GM19324 (cell line): ENCODE measurements at regions not wholly inside any gene's neighbourhood (a gene's known extent, or its start where the extent isn't known, plus 50 kb on each side); places are given as distances from the start of the nearest gene placed in this dataset.
"Not testable (repeated sequence)": the region's sequence is repeated elsewhere in the genome, so short reads cannot be mapped to it uniquely, and the experiment has no call there.

ENCODE experiments used
- ATAC-seq: cut with Tn5 transposase; IDR thresholded peaks from one replicate; pipeline ENCODE4 v1.9.1; 2021; ENCODE audit warnings: mild to moderate bottlenecking, moderate library complexity; ENCODE audit not compliant: unreplicated experiment, low FRiP score

DNA sequence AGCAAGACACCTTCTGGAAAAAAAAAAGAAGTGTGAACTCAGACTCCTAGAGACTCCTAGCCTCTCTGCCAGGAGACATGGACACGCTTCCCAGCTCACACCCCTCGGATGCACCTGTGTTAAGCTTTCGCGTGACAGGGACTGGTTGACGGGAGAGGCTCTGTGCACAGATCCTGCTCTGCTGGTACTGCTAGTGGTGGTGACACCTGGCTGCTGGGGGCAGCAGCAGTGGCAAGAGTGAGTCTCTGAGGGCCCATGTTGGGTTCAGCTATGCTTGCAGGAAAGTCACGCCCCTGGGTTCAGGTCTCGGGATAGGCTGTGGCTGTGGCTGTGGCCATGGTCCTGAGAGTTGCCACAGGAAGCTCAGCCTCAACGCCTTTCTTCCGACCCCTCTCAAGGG is 81.1 kb downstream of the XRCC2 start:
- ATAC-seq = no peak

DNA sequence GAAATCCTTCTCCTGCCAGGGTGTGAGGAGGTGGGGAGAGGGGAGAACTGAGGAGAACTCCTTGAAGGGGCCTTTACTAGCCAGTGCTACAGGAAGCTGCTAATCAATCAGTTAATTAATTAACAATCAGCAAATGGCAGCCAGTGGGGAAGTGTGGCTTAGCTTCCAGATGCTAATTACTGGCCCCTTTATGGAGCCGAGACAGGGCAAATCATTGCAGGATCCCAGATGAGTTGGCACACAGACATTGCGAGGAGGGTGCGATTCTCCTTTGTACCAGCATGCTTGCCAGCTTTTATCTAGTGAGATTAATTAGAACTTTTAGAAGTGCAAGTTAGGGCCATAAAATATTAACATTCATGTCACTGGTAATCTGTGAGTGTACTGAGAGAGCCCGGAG is 84.0 kb downstream of the XRCC2 start:
- ATAC-seq = no peak

DNA sequence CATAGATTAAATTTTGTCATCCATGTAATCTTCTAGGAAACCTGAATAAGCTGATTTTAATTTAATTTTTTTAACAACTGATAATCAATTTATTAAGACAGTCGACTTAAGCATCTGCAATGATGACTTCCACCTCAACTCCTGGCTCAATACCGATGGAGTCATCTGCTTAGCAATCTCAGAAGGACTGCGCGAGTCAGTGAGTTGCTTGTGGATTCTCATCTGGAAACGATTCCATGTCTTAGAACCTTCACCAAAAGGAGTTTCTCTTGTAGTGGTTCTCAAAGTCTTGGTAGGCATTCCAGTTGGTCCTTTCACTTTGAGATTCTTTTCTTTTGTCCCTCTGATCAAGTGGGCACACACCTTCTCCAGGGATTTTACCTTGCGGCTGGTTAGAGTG is 85.5 kb downstream of the XRCC2 start:
- ATAC-seq = no peak

DNA sequence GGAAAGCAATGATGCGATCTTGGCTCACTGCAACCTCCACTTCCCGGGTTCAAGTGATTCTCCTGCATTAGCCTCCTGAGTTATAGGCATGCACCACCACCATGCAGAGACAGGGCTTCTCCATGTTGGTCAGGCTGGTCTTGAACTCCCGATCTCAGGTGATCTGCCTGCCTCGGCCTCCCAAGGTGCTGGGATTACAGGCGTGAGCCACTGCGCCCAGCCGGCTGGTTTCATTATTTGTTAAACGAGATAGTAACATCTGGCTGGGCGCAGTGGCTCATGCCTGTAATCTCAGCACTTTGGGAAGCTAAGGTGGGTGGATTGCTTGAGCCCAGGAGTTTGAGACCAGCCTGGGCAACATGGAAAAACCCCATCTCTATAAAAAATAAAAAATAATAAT is 86.1 kb downstream of the XRCC2 start:
- not testable (repeated sequence) for ATAC-seq

DNA sequence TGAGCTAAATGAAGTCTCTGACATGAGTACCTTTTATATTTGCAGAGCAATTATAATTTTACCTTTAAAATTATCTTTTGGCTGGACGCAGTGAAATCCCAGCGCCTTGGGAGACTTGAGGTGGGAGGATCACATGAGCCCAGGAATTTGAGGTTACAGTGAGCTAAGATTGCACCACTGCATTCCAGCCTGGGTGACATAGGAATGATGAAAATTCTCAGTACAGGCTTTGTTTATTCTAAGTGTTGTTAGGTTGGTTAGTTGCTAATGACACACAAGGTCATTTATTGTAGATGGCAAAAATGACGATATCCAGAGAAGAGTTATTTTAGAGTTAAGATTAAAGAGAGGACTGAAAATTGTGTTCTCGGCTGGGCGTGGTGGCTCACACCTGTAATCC is 87.6 kb downstream of the XRCC2 start:
- ATAC-seq = no peak

DNA sequence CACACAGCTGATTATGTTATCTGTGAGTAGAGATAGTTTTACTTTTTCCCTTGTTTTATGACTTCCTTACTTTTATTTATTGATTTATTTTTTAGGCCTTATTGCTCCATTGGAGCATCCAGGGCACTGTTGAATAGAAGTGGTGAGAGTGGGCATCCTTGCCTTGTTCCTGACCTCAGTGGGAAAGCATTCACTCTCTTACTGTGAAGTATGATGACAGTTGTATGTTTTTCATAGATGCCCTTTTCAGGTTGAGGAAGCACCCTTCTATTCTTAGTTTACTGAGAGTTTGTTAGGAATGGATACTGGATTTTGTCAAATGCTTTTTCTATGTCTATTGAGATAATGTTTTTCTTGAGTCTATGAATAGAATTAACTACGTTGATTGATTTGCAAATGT is 88.6 kb downstream of the XRCC2 start:
- ATAC-seq = no peak

DNA sequence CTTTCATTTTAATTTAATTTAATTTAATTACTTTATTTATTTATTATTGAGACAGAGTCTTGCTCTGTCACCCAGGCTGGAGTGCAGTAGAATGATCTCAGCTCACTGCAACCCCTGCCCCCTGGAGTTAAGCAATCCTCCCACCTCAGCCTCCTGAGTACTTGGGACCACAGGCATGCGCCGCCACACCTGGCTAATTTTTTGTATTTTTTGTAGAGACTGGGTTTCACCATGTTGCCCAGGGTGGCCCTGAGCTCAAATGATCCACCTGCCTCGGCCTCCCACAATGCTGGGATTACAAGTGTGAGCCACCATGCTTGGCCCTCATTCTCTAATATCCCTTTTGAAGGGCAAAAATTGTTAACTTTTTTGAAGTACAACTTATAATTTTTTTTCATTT is 92.9 kb downstream of the XRCC2 start:
- no peak for ATAC-seq

DNA sequence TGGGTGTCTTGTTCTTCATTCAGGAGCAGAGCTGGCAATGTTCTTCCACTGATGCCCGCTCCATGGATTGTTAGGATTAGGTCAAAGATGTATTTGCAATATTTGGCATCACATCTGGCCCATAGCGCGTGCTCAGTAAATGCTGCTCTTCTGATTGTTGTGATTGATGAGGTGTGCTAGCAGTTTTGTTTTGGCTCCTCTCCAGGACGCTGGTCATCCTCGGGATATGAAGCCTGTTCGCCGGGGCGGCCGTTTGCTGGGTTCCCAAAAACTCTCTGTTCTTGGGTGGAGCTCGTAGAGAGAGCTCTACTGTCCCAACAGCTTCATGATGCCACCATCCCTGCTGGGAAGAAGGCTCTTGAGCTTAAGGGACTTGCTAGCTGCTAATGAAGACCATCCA is 96.9 kb downstream of the XRCC2 start:
- no peak for ATAC-seq

DNA sequence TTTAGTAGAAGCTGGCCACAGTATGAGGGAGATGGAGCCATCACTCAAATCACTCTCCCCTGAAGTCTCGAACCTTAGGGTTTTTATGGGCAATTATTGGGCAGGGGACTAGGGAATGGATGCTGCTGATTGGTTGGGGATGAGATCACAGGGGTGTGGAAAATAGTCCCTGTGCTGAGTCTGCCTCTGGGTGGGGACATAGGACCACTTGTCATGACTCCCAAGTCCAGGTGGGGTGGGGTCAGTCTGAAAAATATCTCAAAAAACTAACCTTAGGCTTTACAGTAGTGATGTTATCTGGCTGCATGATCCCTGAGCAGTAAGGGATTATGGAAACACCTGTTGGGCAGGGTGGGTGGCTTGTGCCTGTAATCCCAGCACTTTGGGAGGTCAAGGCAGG is 98.6 kb downstream of the XRCC2 start:
- no peak for ATAC-seq

DNA sequence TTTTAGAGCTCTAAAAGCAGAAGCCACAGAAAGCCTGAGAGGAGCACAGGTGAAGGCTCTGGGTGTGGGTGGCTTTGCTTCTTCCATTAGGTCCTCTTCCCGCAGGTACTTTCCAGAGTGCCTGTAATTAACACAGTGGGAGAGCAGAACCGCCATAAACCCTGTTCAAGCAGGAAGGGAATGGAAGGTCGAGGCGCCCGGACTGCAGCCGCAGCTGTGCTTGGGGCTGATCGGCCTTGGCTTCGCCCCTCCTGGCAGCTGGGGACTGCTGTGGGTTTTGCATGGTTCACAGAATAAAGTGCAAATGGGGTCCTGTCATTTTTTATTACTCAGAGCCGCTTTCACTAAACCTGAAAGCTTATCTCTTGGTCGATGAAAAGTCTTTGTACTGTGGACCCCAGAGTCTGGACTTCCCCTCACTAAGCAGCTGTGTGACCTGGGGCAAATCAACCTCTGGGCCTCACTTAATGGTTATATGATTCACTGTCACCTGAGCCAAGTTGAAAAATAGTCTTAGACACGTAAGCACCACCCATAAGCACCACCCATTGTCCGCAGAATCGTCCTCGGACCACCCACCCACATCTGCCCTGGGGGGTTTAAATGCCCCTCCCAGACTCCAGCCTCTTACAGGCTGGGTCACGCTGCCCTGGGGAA is 100.9 kb downstream of the XRCC2 start:
- ATAC-seq = peak; percentile 60

DNA sequence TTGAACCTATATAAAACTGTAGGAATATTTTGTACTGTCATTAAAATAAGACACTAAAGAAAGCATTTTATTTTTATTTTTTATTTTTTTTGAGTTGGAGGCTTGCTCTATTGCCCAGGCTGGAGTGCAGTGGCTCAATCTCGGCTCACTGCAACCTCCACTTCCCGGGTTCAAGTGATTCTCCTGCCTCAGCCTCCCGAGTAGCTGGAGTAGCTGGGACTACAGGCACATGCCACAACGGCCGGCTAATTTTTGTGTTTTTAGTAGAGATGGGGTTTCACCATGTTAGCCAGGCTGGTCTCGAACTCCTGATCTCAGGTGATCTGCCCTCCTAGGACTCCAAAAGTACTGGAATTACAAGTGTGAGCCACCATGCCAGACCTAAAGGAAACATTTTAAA is 102.8 kb downstream of the XRCC2 start:
- ATAC-seq = not testable (repeated sequence)

DNA sequence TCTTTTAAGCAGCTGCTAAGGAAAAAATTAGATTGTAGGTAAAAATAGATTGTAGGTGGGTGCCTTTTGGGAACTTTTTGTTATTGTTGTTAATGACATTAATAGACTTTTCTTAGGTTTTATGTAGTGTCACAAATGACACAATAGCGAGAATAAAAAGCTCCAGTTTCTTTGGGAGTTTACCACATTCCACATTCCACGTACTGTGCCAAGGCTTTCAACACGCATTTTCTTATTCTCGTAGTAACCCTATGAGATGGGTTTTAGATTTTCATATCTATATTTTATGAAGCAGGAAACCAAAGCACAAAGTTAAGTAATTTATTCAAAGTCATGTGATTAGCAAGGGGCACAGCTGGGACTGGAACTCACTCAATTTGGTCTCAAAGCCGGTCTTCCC is 103.8 kb downstream of the XRCC2 start:
- ATAC-seq = no peak

DNA sequence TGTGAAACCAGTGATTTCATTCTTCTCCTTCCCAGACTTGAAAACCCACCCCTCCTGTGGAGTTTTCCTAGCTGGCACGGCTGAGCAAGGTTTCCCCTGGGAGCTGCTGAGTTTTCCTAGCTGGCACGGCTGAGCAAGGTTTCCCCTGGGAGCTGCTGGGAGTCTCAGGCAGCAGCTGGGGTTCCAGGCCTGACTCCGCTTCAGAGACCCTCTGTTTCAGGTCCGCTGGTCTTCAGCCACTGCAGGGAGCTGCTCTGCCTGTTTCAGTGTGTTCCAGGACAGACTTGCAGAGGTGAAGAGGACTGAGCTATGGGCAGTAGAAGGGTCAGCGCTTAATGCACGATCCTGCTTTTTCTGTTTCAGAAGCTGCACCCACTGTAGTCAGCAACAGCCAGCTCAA is 104.9 kb downstream of the XRCC2 start:
- no peak for ATAC-seq

DNA sequence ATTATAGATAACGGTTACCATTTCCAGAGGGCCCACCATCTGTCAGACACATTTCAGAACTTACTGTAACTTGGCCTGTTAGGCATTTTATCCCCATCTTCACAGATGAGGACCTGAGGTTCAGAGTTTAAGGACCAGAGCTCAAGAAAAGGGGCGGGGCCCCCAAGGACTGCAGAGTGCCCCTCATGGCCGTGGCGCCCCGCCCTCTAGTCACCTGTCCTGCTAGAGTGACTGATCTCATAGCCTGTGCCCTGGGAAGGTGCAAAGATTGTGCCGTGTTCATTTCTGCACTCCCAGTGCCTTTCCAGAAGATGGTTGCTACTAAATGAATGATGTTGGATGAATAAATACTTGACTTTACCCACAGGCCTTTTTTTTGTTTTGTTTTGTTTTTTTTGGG is 107.0 kb downstream of the XRCC2 start:
- ATAC-seq = no peak

DNA sequence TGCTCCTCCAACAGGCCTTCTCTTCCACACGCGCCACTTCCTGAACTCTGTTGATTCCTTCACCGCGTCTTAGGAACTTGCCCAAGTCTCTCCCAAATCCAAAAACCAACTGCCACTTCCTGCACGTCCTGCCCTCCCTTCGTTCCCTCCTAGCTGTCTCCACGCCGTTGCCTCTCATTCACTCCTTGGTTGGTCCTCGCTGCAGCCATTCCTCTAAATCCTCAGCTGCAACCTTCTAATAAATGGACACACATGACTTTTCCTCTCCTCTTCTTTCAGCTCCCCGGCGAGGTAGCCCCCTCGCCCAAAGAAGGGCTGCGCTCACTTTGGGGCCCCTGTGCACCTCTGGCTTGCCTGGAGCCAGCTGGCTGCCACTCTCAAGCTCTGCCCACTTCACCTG is 110.2 kb downstream of the XRCC2 start:
- no peak for ATAC-seq

DNA sequence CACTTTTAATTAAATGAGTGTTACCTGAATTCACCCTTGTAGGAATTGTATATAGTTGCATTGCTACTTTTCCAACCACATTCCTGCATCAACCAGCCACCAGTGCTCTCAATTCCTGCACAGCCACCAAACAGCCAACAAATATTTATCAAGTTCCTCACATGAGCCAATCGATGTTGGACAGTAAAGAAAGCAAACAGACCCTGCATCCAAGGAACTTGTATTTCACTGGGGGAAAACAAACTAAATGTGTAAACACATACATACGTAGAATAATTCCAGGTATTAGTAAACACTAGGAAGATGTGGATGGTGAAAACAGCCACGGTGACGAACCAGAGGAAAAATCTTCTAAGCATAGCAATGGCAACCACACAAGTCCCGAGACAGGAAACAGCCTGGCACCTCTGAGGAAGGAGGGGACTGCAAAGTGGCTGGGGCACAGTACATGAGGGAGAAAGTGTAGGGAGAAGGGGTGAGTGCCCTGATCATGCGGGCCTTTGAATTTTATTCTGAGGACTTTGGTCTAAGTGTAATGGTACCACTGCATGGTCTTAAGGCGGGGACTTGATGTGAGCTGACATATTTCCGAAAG is 111.2 kb downstream of the XRCC2 start:
- no peak for ATAC-seq

DNA sequence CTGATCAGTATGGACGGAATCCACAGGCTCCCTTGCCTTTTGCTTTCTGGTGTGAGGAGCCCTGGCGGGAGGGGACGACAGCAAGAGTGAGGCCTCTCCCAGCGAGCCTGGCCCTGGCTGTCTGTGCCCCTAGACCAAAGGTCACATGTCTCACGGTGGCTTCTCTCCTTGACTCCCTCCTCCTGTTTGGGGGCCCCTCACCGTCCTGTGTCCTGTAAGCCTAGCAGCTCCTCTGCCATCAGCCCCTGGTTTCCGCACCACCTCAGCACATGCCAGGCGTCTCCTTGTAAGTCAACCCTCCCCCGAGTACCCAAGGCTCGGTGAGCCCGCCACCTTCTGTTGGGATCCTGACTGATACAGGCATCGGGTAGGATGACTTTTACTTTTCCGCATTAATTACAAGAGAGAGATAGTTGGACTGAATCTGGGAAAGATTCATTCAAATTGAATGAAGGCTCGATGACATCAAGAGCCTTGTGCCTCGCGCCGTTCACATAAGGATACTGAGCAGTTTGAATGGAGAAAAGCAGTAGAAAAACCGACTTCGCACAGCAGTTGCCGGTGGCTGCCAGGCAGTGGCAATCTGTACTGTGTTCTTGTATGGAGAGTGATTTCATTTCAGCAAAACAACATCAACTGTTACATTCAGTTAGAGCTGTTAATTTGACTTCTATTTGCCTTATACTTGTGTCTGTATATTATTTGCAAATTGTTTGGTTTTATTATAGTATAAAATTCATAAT is 119.8 kb downstream of the XRCC2 start:
- no peak for ATAC-seq

DNA sequence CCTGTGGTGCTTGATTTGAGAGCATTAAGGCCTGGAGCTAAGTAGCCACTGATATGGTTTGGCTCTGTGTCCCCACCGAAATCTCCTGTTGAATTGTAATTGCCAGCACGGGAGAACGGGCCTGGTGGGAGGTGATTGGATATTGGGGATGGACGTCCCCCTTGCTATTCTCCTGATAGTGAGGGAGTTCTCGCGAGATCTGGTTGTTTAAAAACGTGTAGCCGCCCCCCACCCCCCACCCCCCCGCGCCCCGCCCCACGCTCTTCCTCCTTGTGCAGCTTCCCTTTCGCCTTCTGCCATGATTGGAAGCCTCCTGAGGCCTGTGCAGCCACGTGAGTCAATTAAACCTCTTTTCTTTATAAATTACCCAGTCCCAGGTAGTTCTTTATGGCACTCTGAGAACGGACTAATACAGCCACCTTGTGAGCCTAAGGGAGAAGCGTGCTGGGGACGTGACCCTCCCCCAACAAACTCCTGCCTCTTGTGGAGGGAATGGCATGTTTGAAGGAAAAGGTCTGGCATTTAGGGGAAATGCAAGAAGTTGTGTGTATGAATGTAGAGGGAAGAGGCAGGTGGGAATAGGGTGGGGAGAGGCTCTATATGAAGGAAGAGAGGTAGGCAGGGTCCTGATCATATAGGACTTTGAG is 118.0 kb upstream of the KMT2C start:
- ATAC-seq = no peak

DNA sequence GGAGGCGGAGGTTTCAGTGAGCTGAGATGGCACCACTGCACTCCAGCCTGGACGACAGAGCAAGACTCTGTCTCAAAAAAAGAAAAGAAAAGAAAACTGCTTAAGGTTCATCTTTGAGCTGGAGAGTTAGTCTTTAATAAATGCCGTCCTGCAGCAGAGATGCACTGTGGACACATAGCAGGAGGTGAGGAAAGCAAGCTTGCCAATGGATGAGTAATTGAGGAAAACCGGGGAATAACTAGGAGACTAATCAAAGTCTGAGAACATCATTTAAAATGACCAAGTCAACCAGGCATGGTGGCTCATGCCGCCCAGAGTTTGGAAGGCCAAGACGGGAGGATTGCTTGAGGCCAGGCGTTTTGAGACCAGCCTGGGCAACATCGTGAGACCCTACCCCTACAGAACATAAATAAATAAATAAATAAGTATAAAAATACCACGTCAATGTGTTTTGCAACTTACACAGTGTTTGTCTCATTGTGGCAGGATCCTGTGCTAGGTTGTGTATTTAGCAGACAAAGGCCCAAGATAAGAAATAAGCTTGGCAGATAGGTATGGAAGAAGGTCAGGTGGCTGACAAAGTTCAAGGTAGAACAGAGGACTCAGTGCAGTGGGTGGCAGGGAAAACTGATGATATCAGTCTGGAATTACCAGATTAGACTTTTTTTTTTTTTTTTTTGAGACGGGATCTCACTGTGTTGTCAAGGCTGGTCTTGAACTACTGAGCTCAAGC is 115.7 kb upstream of the KMT2C start:
- ATAC-seq = no peak

DNA sequence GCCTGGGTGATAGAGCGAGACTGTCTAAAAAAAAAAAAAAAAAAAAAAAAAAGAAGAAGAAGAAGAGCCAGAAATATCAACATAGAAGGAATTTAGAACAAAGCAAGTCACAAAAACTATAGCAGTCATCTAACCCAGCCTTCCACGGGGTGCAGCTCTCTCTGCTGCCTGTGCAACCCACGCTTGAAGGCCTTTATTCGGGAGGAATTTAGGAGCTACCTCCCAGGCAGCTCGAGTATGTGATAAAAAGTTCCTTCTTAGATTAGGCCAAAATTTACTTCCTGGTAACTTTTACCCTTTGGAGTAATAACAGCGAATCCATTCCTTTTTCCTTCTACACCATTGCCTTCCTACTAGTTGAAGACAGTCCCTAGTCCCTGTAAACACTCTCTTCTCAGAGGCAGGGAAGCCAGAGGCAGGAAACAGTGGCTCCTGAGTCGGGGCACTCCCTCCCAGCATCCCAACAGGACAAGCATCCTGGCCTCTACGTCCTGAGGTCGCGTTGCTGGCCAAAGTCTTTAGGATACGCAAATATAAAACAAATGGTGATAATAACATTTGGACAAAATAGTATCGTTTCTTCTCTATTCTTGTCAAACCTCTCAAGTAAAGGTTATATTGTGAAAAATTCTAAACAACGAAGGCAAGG is 109.3 kb upstream of the KMT2C start:
- no peak for ATAC-seq
